ENCODE measurements at regions not wholly inside any gene's neighbourhood (a gene's known extent, or its start where the extent isn't known, plus 50 kb on each side); places are given as distances from the start of the nearest gene placed in this dataset.
A peak's percentile ranks its signal among the peaks of the same experiment; 100 is the strongest.
"Not testable (repeated sequence)": the region's sequence is repeated elsewhere in the genome, so short reads cannot be mapped to it uniquely, and the experiment has no call there.

- no peaks in the 10 kb centered on the region for H3K9me3 ChIP-seq (ENCODE audit: low read length)
- H3K4me3 ChIP-seq (ENCODE audit: low read length): no peak overlapping the region
- H2AFZ ChIP-seq (ENCODE audit: low read length): no peak overlapping the region
- H4K20me1 ChIP-seq (ENCODE audit: insufficient read depth, low read depth, low read length): no peaks in the 10 kb centered on the region
- H3K9ac ChIP-seq (ENCODE audit: low read length): no peak overlapping the region
- H3K36me3 ChIP-seq (ENCODE audit: insufficient read depth, low read length): no peaks in the 10 kb centered on the region
- H3K4me2 ChIP-seq (ENCODE audit: low read depth, low read length, poor library complexity, severe bottlenecking): no peak overlapping the region
- no peaks in the 10 kb centered on the region for H3K4me1 ChIP-seq (ENCODE audit: low read length)
- no peaks in the 10 kb centered on the region; the same call in 1 of the 2 replicates for H3K27me3 ChIP-seq (ENCODE audit: low read length)
- no peaks in the 10 kb centered on the region for H3K79me2 ChIP-seq (ENCODE audit: low read length)
- no peak overlapping the region for H3K27ac ChIP-seq (ENCODE audit: low read length)
- peak; percentile 44 for DNase-seq
- H3K9me2 ChIP-seq (replicated peaks; ENCODE audit: insufficient read depth, low read length): no peaks in the 10 kb centered on the region
These were observed 224.8 kb downstream of the FAM43A start for GRCh38 chr3:194910414-194910984.

- H2AFZ ChIP-seq (ENCODE audit: low read length): no peak overlapping the region
- no peaks in the 10 kb centered on the region for H3K36me3 ChIP-seq (ENCODE audit: insufficient read depth, low read length)
- no peak overlapping the region for H3K4me2 ChIP-seq (ENCODE audit: low read depth, low read length, poor library complexity, severe bottlenecking)
- no peaks in the 10 kb centered on the region for H3K79me2 ChIP-seq (ENCODE audit: low read length)
- no peak overlapping the region for H3K4me3 ChIP-seq (ENCODE audit: low read length)
- H3K27me3 ChIP-seq (ENCODE audit: low read length): no peaks in the 10 kb centered on the region; the same call in 1 of the 2 replicates
- DNase-seq: no peak
- no peaks in the 10 kb centered on the region for H3K9me2 ChIP-seq (replicated peaks; ENCODE audit: insufficient read depth, low read length)
- no peaks in the 10 kb centered on the region for H3K9me3 ChIP-seq (ENCODE audit: low read length)
- no peak overlapping the region for H3K9ac ChIP-seq (ENCODE audit: low read length)
- H3K27ac ChIP-seq (ENCODE audit: low read length): no peak overlapping the region
- no peaks in the 10 kb centered on the region for H4K20me1 ChIP-seq (ENCODE audit: insufficient read depth, low read depth, low read length)
- no peaks in the 10 kb centered on the region for H3K4me1 ChIP-seq (ENCODE audit: low read length)
These were observed 227.6 kb downstream of the FAM43A start for GRCh38 chr3:194913316-194913715.

- H3K4me1 ChIP-seq (ENCODE audit: low read length); H3K9me3 ChIP-seq (ENCODE audit: low read length); H2AFZ ChIP-seq (ENCODE audit: low read length); H3K9ac ChIP-seq (ENCODE audit: low read length); H4K20me1 ChIP-seq (ENCODE audit: insufficient read depth, low read depth, low read length); H3K36me3 ChIP-seq (ENCODE audit: insufficient read depth, low read length); H3K9me2 ChIP-seq (replicated peaks; ENCODE audit: insufficient read depth, low read length); H3K27me3 ChIP-seq (ENCODE audit: low read length); H3K79me2 ChIP-seq (ENCODE audit: low read length); H3K4me2 ChIP-seq (ENCODE audit: low read depth, low read length, poor library complexity, severe bottlenecking); H3K4me3 ChIP-seq (ENCODE audit: low read length); H3K27ac ChIP-seq (ENCODE audit: low read length): not testable (repeated sequence)
- peak; percentile 49 for DNase-seq
These were observed 239.2 kb downstream of the FAM43A start for GRCh38 chr3:194924889-194925288.

GRCh38 chr3:194925614-194926013 lies 239.9 kb downstream of the FAM43A start:
- no peak overlapping the region for H3K4me3 ChIP-seq (ENCODE audit: low read length)
- H3K9ac ChIP-seq (ENCODE audit: low read length): no peak overlapping the region
- no peaks in the 10 kb centered on the region for H3K9me3 ChIP-seq (ENCODE audit: low read length)
- no peaks in the 10 kb centered on the region for H3K9me2 ChIP-seq (replicated peaks; ENCODE audit: insufficient read depth, low read length)
- no peak for DNase-seq
- H3K79me2 ChIP-seq (ENCODE audit: low read length): no peaks in the 10 kb centered on the region
- H3K4me2 ChIP-seq (ENCODE audit: low read depth, low read length, poor library complexity, severe bottlenecking): peak overlapping the region; percentile 18
- no peaks in the 10 kb centered on the region for H3K36me3 ChIP-seq (ENCODE audit: insufficient read depth, low read length)
- H3K4me1 ChIP-seq (ENCODE audit: low read length): peaks cover 8% of the 10 kb centered on the region
- H2AFZ ChIP-seq (ENCODE audit: low read length): no peak overlapping the region
- H3K27me3 ChIP-seq (ENCODE audit: low read length): no peaks in the 10 kb centered on the region
- no peak overlapping the region for H3K27ac ChIP-seq (ENCODE audit: low read length)
- no peaks in the 10 kb centered on the region for H4K20me1 ChIP-seq (ENCODE audit: insufficient read depth, low read depth, low read length)

GRCh38 chr3:194928227-194928626 lies 242.5 kb downstream of the FAM43A start:
- H3K4me2 ChIP-seq (ENCODE audit: low read depth, low read length, poor library complexity, severe bottlenecking): no peak overlapping the region
- no peaks in the 10 kb centered on the region for H3K9me2 ChIP-seq (replicated peaks; ENCODE audit: insufficient read depth, low read length)
- H3K36me3 ChIP-seq (ENCODE audit: insufficient read depth, low read length): no peaks in the 10 kb centered on the region
- H3K4me3 ChIP-seq (ENCODE audit: low read length): no peak overlapping the region
- no peak overlapping the region for H2AFZ ChIP-seq (ENCODE audit: low read length)
- H3K4me1 ChIP-seq (ENCODE audit: low read length): peaks cover 8% of the 10 kb centered on the region
- no peaks in the 10 kb centered on the region for H3K79me2 ChIP-seq (ENCODE audit: low read length)
- H3K9me3 ChIP-seq (ENCODE audit: low read length): no peaks in the 10 kb centered on the region; the same call in 1 of the 2 replicates
- H3K9ac ChIP-seq (ENCODE audit: low read length): no peak overlapping the region
- no peaks in the 10 kb centered on the region; the same call in 1 of the 2 replicates for H3K27me3 ChIP-seq (ENCODE audit: low read length)
- no peak overlapping the region for H3K27ac ChIP-seq (ENCODE audit: low read length)
- DNase-seq: no peak
- no peaks in the 10 kb centered on the region for H4K20me1 ChIP-seq (ENCODE audit: insufficient read depth, low read depth, low read length)

- Histone ChIP-seq H2AFZ (ENCODE audit: low read length) (no peak overlapping the region), H3K4me3 (ENCODE audit: low read length) (no peak overlapping the region), H3K79me2 (ENCODE audit: low read length) (no peaks in the 10 kb centered on the region), H3K9ac (ENCODE audit: low read length) (no peak overlapping the region), H3K27me3 (ENCODE audit: low read length) (peaks cover 3% of the 10 kb centered on the region; the same call in 1 of the 2 replicates), H3K9me2 (replicated peaks; ENCODE audit: insufficient read depth, low read length) (no peaks in the 10 kb centered on the region), H3K4me1 (ENCODE audit: low read length) (peaks cover 8% of the 10 kb centered on the region), H3K27ac (ENCODE audit: low read length) (no peak overlapping the region), H3K36me3 (ENCODE audit: insufficient read depth, low read length) (no peaks in the 10 kb centered on the region), H3K9me3 (ENCODE audit: low read length) (no peaks in the 10 kb centered on the region; the same call in 1 of the 2 replicates), H4K20me1 (ENCODE audit: insufficient read depth, low read depth, low read length) (no peaks in the 10 kb centered on the region), H3K4me2 (ENCODE audit: low read depth, low read length, poor library complexity, severe bottlenecking) (no peak overlapping the region)
- DNase-seq: no peak
These were observed 243.3 kb downstream of the FAM43A start for GRCh38 chr3:194928831-194929577.

GRCh38 chr3:194929578-194929960 lies 243.9 kb downstream of the FAM43A start:
- H3K79me2 ChIP-seq (ENCODE audit: low read length): no peaks in the 10 kb centered on the region
- no peaks in the 10 kb centered on the region for H4K20me1 ChIP-seq (ENCODE audit: insufficient read depth, low read depth, low read length)
- H3K9ac ChIP-seq (ENCODE audit: low read length): no peak overlapping the region
- DNase-seq: no peak
- H3K9me2 ChIP-seq (replicated peaks; ENCODE audit: insufficient read depth, low read length): no peaks in the 10 kb centered on the region
- H3K36me3 ChIP-seq (ENCODE audit: insufficient read depth, low read length): no peaks in the 10 kb centered on the region
- H3K27me3 ChIP-seq (ENCODE audit: low read length): peaks cover 5% of the 10 kb centered on the region; the same call in 1 of the 2 replicates
- H3K4me2 ChIP-seq (ENCODE audit: low read depth, low read length, poor library complexity, severe bottlenecking): no peak overlapping the region
- H3K4me3 ChIP-seq (ENCODE audit: low read length): no peak overlapping the region
- H3K4me1 ChIP-seq (ENCODE audit: low read length): peaks cover 8% of the 10 kb centered on the region
- no peaks in the 10 kb centered on the region; the same call in 1 of the 2 replicates for H3K9me3 ChIP-seq (ENCODE audit: low read length)
- no peak overlapping the region for H2AFZ ChIP-seq (ENCODE audit: low read length)
- no peak overlapping the region for H3K27ac ChIP-seq (ENCODE audit: low read length)

- Histone ChIP-seq H3K27me3 (ENCODE audit: low read length) (peaks cover 5% of the 10 kb centered on the region; the same call in 1 of the 2 replicates), H3K9ac (ENCODE audit: low read length) (no peak overlapping the region), H3K4me3 (ENCODE audit: low read length) (no peak overlapping the region), H3K79me2 (ENCODE audit: low read length) (no peaks in the 10 kb centered on the region), H3K27ac (ENCODE audit: low read length) (no peak overlapping the region), H3K9me2 (replicated peaks; ENCODE audit: insufficient read depth, low read length) (no peaks in the 10 kb centered on the region), H4K20me1 (ENCODE audit: insufficient read depth, low read depth, low read length) (no peaks in the 10 kb centered on the region), H3K36me3 (ENCODE audit: insufficient read depth, low read length) (no peaks in the 10 kb centered on the region), H3K4me1 (ENCODE audit: low read length) (peaks cover 9% of the 10 kb centered on the region), H2AFZ (ENCODE audit: low read length) (no peak overlapping the region), H3K9me3 (ENCODE audit: low read length) (no peaks in the 10 kb centered on the region; the same call in 1 of the 2 replicates), H3K4me2 (ENCODE audit: low read depth, low read length, poor library complexity, severe bottlenecking) (no peak overlapping the region)
- DNase-seq: no peak
These were observed 244.9 kb downstream of the FAM43A start for GRCh38 chr3:194930377-194931204.
